Rectal smooth muscle tissue (tissue), 1 donor: ENCODE measurements at regions not wholly inside any gene's neighbourhood (a gene's known extent, or its start where the extent isn't known, plus 50 kb on each side); places are given as distances from the start of the nearest gene placed in this dataset.

Experiments used
- H3K27ac ChIP-seq: one replicate; pipeline ENCODE4 v1.7.0; 2013; ENCODE audit warnings: low read depth, low read length, inconsistent platforms
- H3K27me3 ChIP-seq: one replicate; pipeline ENCODE4 v1.7.0; 2013; ENCODE audit warnings: low read length; ENCODE audit not compliant: control insufficient read depth, insufficient read depth
- H3K36me3 ChIP-seq: one replicate; pipeline ENCODE4 v1.7.0; 2013; ENCODE audit warnings: low read length; ENCODE audit not compliant: control insufficient read depth, insufficient read depth
- H3K4me1 ChIP-seq: one replicate; pipeline ENCODE4 v1.7.0; 2013; ENCODE audit warnings: low read length; ENCODE audit not compliant: control insufficient read depth, insufficient read depth
- H3K4me3 ChIP-seq: one replicate; pipeline ENCODE4 v1.7.0; 2013; ENCODE audit warnings: low read length
- H3K9ac ChIP-seq: one replicate; pipeline ENCODE4 v1.7.0; 2013; ENCODE audit warnings: low read length

DNA sequence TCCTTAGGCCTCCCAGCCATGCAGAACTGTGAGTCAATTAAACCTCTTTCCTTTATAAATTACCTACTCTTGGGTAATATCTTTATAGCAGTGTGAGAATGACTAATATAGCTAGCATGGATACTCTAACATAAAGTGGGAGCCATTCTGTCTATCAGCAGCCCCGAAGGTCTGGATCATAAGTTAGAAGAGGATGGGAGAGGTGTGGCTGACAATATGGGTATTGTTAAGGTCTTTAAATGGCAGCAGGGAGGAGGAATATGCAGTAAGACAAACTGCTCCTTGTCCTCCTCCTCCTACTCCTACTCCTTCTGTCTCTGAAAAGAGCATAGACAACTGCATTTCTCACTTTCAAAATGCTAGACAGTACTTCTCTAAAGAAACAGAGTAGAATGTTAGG, 214.0 kb upstream of the C1orf87 start:
- no peaks in the 10 kb centered on the region for H3K27me3 ChIP-seq
- H3K36me3 ChIP-seq = no peaks in the 10 kb centered on the region
- H3K4me1 ChIP-seq = no peaks in the 10 kb centered on the region
- no peak overlapping the region for H3K9ac ChIP-seq
- no peak overlapping the region for H3K4me3 ChIP-seq
- H3K27ac ChIP-seq = no peak overlapping the region

DNA sequence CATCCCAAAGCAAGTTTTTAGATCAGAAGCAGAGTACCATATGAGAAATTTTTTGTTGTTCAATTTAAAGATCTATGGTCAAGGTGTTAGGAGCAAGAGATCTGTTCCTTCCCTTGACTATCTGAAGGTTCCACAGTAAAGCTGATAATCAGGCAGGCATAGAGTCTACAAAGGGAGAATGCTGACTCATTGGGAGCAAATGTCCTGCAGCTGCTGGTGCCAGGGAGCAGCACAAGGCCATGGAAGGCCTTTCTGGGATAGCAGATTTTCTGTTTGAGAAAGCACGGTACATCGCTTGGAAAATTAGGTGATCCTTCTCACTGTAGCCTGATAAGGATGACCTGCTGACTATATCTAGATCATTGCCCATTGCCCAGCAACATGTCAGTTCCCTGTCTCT, 210.1 kb upstream of the C1orf87 start:
- Histone ChIP-seq H3K27ac (no peak overlapping the region), H3K9ac (no peak overlapping the region), H3K27me3 (no peaks in the 10 kb centered on the region), H3K36me3 (no peaks in the 10 kb centered on the region), H3K4me1 (no peaks in the 10 kb centered on the region), H3K4me3 (no peak overlapping the region)

DNA sequence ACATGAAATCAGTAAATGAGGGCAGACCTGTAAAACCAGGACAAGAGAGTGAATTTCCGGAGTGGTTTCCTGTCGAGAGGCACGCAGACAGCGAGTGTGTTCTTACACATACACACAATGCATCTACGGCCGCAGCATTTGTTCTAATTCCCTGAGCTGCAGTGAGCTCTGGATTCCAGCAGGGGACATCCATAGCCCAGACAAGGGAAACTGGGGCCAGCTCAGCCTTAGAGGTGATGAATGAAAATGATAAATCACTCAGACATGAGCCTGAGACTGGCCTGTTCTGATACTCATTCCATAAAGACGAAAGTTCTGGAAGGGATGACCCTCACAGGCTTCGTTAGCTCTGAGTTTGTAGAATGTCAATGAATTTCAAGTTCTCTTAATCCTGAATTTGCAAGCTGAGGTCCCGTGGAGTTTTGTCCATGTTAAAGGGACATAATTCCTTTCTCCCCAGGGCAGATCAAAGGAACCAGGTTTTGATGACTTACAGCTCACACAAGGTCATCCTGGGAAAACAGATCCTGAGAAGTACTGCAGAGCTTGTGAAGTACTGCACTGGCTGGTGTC, 207.9 kb upstream of the C1orf87 start:
- Histone ChIP-seq H3K27me3 (no peaks in the 10 kb centered on the region), H3K36me3 (no peaks in the 10 kb centered on the region), H3K4me1 (no peaks in the 10 kb centered on the region), H3K4me3 (no peak overlapping the region), H3K27ac (no peak overlapping the region), H3K9ac (no peak overlapping the region)

DNA sequence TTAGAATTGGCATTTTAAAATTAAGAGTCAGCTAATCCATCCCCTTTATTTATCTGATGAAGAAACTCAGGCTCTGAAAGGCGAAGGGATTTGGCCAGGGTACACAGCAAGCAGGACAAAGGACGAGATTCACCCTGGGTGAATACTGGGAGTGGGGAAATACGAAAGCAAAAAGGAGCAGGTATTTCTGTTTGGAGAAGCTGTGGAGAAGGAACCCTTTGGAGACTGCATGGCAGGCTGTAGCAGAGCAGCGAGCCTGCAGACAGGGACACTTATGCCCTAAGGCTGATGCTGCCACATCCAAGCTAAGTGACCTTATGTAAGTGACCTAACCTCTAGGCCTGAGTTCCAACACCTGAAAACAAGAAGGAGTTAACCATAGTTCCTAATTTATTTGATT, 207.2 kb upstream of the C1orf87 start:
- no peak overlapping the region for H3K4me3 ChIP-seq
- no peaks in the 10 kb centered on the region for H3K36me3 ChIP-seq
- H3K4me1 ChIP-seq = no peaks in the 10 kb centered on the region
- H3K9ac ChIP-seq = no peak overlapping the region
- H3K27ac ChIP-seq = no peak overlapping the region
- H3K27me3 ChIP-seq = no peaks in the 10 kb centered on the region

DNA sequence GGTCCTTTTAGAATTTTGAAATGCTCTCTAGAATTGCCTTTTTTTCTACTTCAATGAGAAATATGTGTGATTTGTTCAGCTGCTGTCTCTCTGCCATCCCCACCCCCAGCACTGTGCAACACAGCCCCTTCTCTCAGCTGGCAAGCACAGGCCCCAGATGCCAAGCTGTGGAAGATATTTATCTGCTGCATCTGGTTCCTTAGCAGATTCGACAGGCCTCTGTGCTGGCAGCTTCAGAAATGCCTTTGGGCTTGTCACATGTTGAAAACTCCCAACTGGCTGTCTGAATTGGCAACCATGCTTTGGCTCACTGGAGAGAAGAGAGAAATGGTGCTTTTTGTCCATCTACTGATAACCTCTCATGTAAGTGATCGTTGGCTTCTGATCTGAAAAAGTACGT, 206.7 kb upstream of the C1orf87 start:
- Histone ChIP-seq H3K27me3 (no peaks in the 10 kb centered on the region), H3K36me3 (no peaks in the 10 kb centered on the region), H3K27ac (no peak overlapping the region), H3K4me3 (no peak overlapping the region), H3K9ac (no peak overlapping the region), H3K4me1 (no peaks in the 10 kb centered on the region)

DNA sequence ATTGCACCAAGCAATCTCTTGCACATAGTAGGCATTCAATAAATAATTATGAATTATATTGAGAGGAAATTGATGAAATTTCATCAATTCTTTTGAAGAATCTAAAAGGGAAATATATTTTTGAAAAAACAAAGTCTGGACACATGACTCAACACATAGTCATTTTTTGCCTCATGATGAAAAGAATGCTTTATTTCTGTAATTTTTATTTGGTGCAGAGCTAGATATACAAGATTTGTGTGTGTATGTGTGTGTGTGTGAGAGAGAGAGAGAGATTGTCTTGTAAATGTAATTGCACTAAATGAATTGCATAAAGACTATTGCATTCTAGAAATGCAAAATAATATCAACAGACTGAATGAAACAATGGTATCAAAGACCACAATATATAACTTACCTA, 206.2 kb upstream of the C1orf87 start:
- no peak overlapping the region for H3K9ac ChIP-seq
- H3K4me1 ChIP-seq = no peaks in the 10 kb centered on the region
- no peak overlapping the region for H3K27ac ChIP-seq
- H3K27me3 ChIP-seq = no peaks in the 10 kb centered on the region
- H3K4me3 ChIP-seq = no peak overlapping the region
- H3K36me3 ChIP-seq = no peaks in the 10 kb centered on the region

DNA sequence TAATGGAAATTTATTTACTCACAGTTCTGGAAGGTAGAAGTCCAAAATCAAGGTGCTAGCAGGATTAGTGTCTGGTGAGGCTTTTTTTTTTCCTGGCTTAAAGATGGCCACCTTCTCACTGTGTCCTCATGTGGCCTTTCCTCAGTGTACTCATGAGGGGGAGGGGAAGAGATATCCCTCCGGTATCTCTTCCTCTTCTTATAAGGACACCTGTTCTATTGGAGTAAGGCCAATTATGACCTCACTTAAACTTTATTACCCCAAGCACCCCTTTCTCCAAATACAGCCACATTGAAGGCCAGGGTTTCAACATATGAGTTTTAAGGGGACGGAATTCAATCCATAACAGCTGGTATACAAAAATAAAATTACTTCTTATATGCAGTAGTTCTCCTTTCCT, 203.7 kb upstream of the C1orf87 start:
- Histone ChIP-seq H3K27ac (no peak overlapping the region), H3K36me3 (no peaks in the 10 kb centered on the region), H3K4me1 (no peaks in the 10 kb centered on the region), H3K27me3 (no peaks in the 10 kb centered on the region), H3K4me3 (no peak overlapping the region), H3K9ac (no peak overlapping the region)

DNA sequence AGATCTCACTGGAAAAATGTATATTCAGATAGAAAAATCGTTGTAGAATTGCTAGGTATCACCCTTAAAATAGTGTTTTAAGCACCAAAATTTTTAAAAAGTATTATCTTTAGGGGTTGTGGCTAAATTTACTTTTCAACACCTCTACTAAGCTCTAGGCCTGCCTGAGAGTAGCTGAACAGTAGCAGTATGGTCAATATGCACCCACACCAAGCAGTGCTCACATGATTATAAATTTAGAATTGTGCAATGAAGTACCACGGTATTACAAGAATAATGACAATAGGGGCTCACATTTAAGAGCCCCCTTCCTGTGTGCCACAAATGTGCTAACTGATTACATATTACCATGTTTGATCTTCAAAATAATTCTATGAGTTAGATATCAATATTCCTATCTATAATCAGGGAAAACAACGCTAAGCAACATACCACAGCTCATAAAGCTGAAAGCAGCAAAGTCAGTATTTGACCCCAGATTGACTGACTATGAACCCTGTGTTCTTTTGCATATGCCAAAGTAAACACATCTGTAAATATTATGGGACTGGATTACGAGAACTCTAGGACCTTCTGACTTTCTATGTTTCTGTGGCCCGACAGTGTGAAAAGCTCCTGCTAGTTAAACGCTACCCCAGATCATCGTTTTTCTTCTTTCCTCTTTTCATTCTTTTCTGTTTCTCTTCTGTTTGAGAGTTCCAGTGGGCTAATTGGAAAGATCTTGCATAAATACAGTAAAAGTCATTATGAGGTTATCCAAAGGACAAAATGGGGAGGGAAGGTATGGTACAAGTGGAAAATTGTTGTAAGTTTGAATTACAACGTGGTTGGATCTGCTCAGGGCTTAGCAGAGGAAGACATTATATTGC, 201.1 kb upstream of the C1orf87 start:
- no peak overlapping the region for H3K27ac ChIP-seq
- no peaks in the 10 kb centered on the region for H3K4me1 ChIP-seq
- H3K36me3 ChIP-seq = no peaks in the 10 kb centered on the region
- no peak overlapping the region for H3K4me3 ChIP-seq
- no peaks in the 10 kb centered on the region for H3K27me3 ChIP-seq
- no peak overlapping the region for H3K9ac ChIP-seq

DNA sequence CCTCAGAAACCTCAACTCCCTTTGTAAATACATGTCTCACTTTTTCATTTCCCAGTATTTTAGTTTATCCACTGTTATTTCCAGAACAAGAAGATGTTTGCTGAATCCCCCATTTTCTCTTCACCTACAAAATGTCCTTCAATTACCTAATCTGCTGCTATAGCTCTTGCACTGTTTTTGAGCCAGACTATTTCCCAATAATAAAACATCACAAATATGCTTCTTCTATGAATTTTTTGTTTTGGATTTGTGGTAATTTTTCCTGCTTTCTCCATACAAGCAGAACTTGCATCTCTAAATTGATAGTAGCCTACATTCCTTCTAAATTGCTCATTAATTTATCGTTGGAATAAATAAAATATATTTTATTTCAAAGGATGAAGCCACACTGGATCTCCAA, 199.6 kb upstream of the C1orf87 start:
- Histone ChIP-seq H3K27me3 (no peaks in the 10 kb centered on the region), H3K36me3 (no peaks in the 10 kb centered on the region), H3K4me3 (no peak overlapping the region), H3K4me1 (no peaks in the 10 kb centered on the region), H3K27ac (no peak overlapping the region), H3K9ac (no peak overlapping the region)

DNA sequence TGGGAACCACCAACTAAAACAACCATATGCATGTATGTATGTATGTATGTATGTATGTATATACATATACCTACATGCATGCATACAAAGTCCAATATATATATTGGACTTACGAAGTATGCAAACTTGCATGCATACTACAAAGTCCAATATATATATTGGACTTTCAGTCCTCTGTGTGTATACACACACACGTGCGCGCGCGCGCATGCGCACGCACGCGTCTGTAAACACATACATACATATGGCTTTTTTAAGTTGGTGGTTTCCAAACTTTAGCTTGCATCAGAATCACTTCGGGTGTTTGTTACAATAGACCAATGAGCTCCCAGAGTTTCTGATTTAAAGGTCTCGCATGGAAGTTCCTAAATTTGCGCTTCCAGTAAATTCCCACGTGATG, 197.5 kb upstream of the C1orf87 start:
- H3K27ac ChIP-seq = no peak overlapping the region
- no peak overlapping the region for H3K9ac ChIP-seq
- H3K27me3 ChIP-seq = no peaks in the 10 kb centered on the region
- H3K36me3 ChIP-seq = no peaks in the 10 kb centered on the region
- no peaks in the 10 kb centered on the region for H3K4me1 ChIP-seq
- no peak overlapping the region for H3K4me3 ChIP-seq

DNA sequence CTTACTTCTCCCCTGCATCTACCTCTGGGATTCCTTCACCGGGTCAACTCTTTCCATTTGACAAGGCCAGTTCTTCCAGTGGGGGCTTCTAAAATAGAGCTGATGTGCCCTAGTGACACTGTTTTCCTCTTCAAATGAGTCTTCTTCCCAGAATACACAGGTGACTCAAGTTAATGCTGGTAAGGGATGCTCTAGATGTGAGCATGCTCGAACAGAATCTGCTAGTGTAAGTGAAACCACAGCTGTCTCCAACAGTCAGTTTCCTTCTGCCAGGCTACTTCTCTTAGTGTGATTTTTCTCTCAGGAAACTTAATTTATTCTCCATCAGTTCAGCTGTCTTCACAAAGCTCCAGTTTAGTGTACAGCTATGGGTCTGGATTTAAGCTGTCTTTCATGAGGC, 194.9 kb upstream of the C1orf87 start:
- Histone ChIP-seq H3K4me3 (no peak overlapping the region), H3K9ac (no peak overlapping the region), H3K36me3 (no peaks in the 10 kb centered on the region), H3K27me3 (no peaks in the 10 kb centered on the region), H3K4me1 (no peaks in the 10 kb centered on the region), H3K27ac (no peak overlapping the region)

DNA sequence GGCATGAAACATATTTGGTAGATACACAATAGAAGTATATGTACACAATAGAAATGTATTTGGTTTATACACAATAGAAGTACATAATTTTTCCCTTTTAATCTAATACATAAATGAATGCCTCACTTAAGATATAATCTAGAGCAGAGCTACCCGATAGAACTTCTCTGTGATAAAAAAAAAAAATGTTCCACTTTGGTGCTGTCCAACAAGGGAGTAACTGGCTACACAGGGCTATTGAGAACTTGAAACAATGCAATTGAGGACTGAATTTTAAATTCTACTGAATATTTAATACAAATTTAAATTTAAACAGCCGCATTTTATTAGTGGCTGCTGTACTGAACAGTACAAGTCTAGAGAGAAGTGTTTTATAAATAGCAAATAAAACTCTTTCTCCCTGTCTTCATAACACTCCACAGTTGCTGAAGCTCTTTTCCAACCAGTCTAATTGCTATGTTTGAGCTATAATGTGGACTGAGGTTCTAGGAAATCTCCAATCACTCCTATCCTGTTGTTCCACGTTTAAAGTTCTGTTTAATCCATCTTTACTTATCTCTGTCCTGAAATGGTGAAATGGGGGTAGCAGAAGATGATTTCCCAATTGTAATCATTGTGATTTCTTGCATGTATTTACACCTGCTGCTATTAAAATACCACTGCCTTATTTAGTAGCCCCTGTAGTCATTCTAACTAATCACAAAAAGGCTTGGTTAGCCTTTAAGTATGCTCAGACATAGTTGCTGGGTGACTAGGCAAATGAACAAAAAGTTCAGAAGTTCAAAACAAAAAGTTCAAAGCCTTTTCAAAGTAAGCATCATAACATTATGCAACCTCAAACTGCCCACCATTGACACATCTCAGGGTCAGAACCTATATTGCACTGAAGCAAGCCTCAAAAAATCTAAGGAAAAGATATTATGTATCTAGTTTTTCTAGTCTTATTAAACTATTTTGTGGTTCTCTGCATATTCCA, 192.3 kb upstream of the C1orf87 start:
- Histone ChIP-seq H3K9ac (no peak overlapping the region), H3K4me1 (no peaks in the 10 kb centered on the region), H3K27ac (no peak overlapping the region), H3K27me3 (no peaks in the 10 kb centered on the region), H3K4me3 (no peak overlapping the region), H3K36me3 (no peaks in the 10 kb centered on the region)
